Right lobe of liver (tissue), 6 donors: ENCODE measurements at regions not wholly inside any gene's neighbourhood (a gene's known extent, or its start where the extent isn't known, plus 50 kb on each side); places are given as distances from the start of the nearest gene placed in this dataset.

ENCODE experiments used
- ATAC-seq, 4 donors: fragments of 200-7000 bp; cut with Tn5 transposase; one replicate each; pipeline ENCODE4 v1.9.1; 2020; ENCODE audit warnings: mild to moderate bottlenecking in 4 of 4, moderate library complexity in 4 of 4
- DNase-seq, 3 donors: peaks; one replicate each; pipeline ENCODE4 v3.0.0-alpha.2; 2020
- H3K27ac ChIP-seq, 3 donors: fragments of 200-600 bp; one replicate each; pipeline ENCODE4 v1.8.0; 2022
- H3K27me3 ChIP-seq, 2 donors: fragments of 200-600 bp; one replicate each; pipeline ENCODE4 v1.8.0; 2022
- H3K36me3 ChIP-seq, 4 donors: fragments of 200-600 bp; sonication (generic) in 1 of 4; one replicate each; pipeline versions ENCODE4 v1.5.1 to v1.8.0; 2017 to 2022; ENCODE audit warnings: control low read depth in 1 of 4
- H3K4me1 ChIP-seq, 4 donors: fragments of 200-600 bp; sonication (generic) in 1 of 4; one replicate each; pipeline versions ENCODE4 v1.5.1 to v1.8.0; 2017 to 2022; ENCODE audit warnings: control low read depth in 1 of 4
- H3K4me3 ChIP-seq, 3 donors: fragments of 200-600 bp; one replicate each; pipeline ENCODE4 v1.8.0; 2022
- H3K9me3 ChIP-seq, 4 donors: fragments of 200-600 bp; sonication (generic) in 1 of 4; one replicate each; pipeline versions ENCODE4 v1.5.1 to v1.8.0; 2017 to 2022; ENCODE audit warnings: control low read depth in 1 of 4
- POLR2A ChIP-seq: fragments of 450-650 bp; IDR thresholded peaks from one replicate; pipeline ENCODE4 v1.6.1; 2017; ENCODE audit warnings: antibody characterized with exemption, mild to moderate bottlenecking
- WGBS: methylation state at CpG from one replicate; pipeline ENCODE4 v1.1.6; 2018; ENCODE audit warnings: low coverage, low lambda C conversion rate; ENCODE audit not compliant: insufficient coverage; ENCODE audit errors: missing lambda C conversion rate; 5-methylcytosine and 5-hydroxymethylcytosine counted together
- intact Hi-C, 2 donors: fragments of 100-400 bp; cut with DNase I; formaldehyde crosslinking; loops; one replicate each; pipeline versions ENCODE4 v1.11.2 to v1.14.1; 2022
- TF ChIP-seq, protein P1 (sequence below), 4 donors: fragments of 200-600 bp in 3 of 4; fragments of 450-650 bp in 1 of 4; IDR thresholded peaks; one replicate each; pipeline versions ENCODE4 v1.5.1 to v1.8.0; 2016 to 2022; ENCODE audit warnings: antibody characterized with exemption in 4 of 4, mild to moderate bottlenecking in 2 of 4
- donor health status: DM: no; HTN: yes; CAD: no.
- donor health status: DM: no; HTN: no; CAD: no.
- donor health status: DM: no; HTN: no; CAD: no.
- donor health status: DM: no; HTN: yes; CAD: no.
- donor health status: DM: no; HTN: yes; CAD: no.

DNA sequence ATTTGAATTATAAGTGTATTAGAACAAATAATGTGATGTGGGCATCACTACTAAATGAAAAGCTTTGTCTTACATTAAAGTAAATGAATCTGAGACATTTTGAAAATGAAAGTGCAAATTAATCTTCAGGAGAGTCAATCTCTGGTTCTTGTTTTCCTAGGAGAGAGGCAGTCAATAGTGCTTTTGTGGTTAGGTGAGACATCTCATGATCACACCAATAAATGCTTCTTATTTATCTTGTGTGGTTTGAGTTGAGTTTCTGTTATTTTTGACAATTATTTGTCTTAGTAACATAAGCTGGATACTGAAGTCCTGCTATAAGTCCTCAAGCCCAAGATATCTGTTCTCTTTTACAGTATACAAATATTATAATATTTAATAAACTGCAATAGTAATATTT is 1378.0 kb upstream of the PCDH9 start:
- intact Hi-C loops: no loop called here
- no peaks in the 10 kb centered on the region for H3K9me3 ChIP-seq
- H3K36me3 ChIP-seq: no peaks in the 10 kb centered on the region
- no peaks in the 10 kb centered on the region for H3K4me1 ChIP-seq
- no peak for TF ChIP-seq POLR2A
- TF ChIP-seq, protein P1, sequence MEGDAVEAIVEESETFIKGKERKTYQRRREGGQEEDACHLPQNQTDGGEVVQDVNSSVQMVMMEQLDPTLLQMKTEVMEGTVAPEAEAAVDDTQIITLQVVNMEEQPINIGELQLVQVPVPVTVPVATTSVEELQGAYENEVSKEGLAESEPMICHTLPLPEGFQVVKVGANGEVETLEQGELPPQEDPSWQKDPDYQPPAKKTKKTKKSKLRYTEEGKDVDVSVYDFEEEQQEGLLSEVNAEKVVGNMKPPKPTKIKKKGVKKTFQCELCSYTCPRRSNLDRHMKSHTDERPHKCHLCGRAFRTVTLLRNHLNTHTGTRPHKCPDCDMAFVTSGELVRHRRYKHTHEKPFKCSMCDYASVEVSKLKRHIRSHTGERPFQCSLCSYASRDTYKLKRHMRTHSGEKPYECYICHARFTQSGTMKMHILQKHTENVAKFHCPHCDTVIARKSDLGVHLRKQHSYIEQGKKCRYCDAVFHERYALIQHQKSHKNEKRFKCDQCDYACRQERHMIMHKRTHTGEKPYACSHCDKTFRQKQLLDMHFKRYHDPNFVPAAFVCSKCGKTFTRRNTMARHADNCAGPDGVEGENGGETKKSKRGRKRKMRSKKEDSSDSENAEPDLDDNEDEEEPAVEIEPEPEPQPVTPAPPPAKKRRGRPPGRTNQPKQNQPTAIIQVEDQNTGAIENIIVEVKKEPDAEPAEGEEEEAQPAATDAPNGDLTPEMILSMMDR (IDR thresholded peaks at IDR 0.05): no peak
- ATAC-seq (no peak), DNase-seq (no peak)
- no peak overlapping the region for H3K4me3 ChIP-seq
- no peaks in the 10 kb centered on the region for H3K27me3 ChIP-seq
- no peak overlapping the region for H3K27ac ChIP-seq

DNA sequence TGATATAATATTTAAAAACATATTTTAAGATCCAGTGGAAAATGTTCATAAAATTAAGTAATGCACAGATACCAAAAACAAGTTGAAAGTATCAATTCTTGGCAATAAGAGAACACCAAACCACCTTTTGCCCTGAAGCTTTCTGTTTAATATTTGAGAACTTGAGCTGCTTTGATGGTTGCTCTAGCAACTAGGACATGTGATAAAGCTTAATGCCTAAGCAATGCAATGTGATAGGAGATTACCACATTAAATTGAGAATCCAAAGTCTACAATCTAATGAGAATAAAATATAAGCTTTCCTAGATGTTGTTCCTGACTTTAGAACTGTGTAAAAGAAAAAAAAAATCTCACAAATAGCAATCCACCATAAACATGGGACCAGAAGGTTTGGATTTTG is 1367.5 kb upstream of the PCDH9 start:
- ATAC-seq: peak in 1 of 4 donors; percentile 41
- H3K4me3 ChIP-seq: no peak overlapping the region
- intact Hi-C loops: no loop called here

DNA sequence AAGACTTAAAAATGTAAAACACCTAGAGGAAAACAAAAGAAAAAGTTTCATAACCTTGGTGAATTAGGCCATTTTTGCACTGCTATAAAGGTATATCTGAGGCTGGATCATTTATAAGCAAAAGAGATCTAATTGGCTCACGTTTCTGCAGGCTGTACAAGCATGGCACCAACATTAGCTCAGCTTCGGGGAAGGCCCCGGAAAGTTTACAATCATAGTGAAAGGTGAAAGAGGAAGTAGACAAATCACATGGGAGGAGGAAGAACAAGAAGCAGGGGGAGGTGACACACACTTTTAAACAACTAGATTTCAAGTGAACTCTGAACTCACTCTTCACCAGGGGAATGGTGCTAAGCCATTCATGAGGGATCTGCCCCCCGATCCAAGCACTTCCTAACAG is 1358.5 kb upstream of the PCDH9 start:
- ATAC-seq: no peak
- no peaks in the 10 kb centered on the region for H3K27me3 ChIP-seq
- DNase-seq: no peak
- no peaks in the 10 kb centered on the region for H3K4me1 ChIP-seq
- H3K4me3 ChIP-seq: no peak overlapping the region
- no peaks in the 10 kb centered on the region for H3K36me3 ChIP-seq
- 48% methylated on average over 4 of the region's 4 CpGs for WGBS
- TF ChIP-seq POLR2A: no peak
- TF ChIP-seq, protein P1 (IDR thresholded peaks at IDR 0.05): no peak
- no peak overlapping the region for H3K27ac ChIP-seq
- intact Hi-C loops: no loop called here
- no peaks in the 10 kb centered on the region for H3K9me3 ChIP-seq

More for the DNA sequence above, 1367.5 kb upstream of the PCDH9 start:
- no peaks in the 10 kb centered on the region for H3K36me3 ChIP-seq
- H3K27ac ChIP-seq: no peak overlapping the region
- no peaks in the 10 kb centered on the region for H3K9me3 ChIP-seq
- TF ChIP-seq, protein P1 (IDR thresholded peaks at IDR 0.05): no peak
- TF ChIP-seq POLR2A: no peak
- H3K4me1 ChIP-seq: no peaks in the 10 kb centered on the region
- DNase-seq: no peak
- no peaks in the 10 kb centered on the region for H3K27me3 ChIP-seq

DNA sequence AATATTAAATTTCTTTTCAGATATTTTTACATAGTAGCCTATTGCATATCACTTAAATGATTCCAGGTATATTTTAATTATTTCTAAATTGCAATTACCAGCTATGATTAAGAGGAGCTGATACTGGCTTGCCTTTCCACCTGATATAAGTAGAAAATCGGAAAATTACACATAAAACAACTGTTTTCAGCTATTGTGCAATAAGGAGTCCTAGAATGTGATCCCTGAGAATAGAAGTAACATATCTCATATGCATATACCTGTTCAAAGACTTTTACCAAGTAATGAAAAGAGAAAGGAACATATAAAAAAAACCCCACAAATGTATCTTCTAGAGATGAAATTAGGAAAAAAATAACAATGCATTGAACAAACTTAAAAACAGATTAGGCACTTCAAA is 1354.6 kb upstream of the PCDH9 start:
- ATAC-seq (no peak), DNase-seq (no peak)
- Histone ChIP-seq H3K9me3 (no peaks in the 10 kb centered on the region), H3K27ac (no peak overlapping the region), H3K27me3 (no peaks in the 10 kb centered on the region), H3K4me1 (no peaks in the 10 kb centered on the region), H3K36me3 (no peaks in the 10 kb centered on the region), H3K4me3 (no peak overlapping the region)
- TF ChIP-seq, protein P1 (IDR thresholded peaks at IDR 0.05): no peak
- no peak for TF ChIP-seq POLR2A
- 24% methylated on average over 1 of the region's 1 CpG for WGBS
- intact Hi-C loops: no loop called here

DNA sequence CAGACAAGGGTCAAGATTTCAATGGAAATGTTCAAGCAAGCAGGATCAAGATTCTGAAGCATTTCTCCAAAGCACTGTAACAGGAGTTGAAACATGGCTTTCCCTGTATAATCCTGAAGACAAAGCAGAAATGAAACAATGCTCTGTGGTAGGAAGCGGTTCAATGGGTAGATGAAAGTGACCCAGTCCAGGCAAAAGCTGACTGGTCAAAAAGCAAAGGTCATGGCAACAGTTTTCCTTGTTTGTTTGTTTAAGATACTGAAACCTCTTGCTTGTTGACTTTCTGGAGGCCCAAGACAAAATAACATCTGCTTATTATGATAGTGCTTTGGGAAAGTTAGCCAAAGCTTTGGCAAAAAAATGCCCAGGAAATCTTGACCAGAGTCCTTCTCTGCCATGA is 1343.9 kb upstream of the PCDH9 start:
- Histone ChIP-seq H3K4me1 (no peaks in the 10 kb centered on the region), H3K9me3 (no peaks in the 10 kb centered on the region), H3K27me3 (no peaks in the 10 kb centered on the region), H3K27ac (no peak overlapping the region), H3K36me3 (no peaks in the 10 kb centered on the region), H3K4me3 (no peak overlapping the region)
- DNase-seq (no peak), ATAC-seq (peak; percentile 60 to 77 (median 68))
- TF ChIP-seq POLR2A: no peak
- intact Hi-C loops: no loop called here
- 20% methylated on average over 1 of the region's 1 CpG for WGBS
